ENCODE measurements at regions not wholly inside any gene's neighbourhood (a gene's known extent, or its start where the extent isn't known, plus 50 kb on each side); places are given as distances from the start of the nearest gene placed in this dataset.
A peak's percentile ranks its signal among the peaks of the same experiment; 100 is the strongest.

- DNase-seq (ENCODE audit: low spot score): no peak
- TF ChIP-seq, protein P1, sequence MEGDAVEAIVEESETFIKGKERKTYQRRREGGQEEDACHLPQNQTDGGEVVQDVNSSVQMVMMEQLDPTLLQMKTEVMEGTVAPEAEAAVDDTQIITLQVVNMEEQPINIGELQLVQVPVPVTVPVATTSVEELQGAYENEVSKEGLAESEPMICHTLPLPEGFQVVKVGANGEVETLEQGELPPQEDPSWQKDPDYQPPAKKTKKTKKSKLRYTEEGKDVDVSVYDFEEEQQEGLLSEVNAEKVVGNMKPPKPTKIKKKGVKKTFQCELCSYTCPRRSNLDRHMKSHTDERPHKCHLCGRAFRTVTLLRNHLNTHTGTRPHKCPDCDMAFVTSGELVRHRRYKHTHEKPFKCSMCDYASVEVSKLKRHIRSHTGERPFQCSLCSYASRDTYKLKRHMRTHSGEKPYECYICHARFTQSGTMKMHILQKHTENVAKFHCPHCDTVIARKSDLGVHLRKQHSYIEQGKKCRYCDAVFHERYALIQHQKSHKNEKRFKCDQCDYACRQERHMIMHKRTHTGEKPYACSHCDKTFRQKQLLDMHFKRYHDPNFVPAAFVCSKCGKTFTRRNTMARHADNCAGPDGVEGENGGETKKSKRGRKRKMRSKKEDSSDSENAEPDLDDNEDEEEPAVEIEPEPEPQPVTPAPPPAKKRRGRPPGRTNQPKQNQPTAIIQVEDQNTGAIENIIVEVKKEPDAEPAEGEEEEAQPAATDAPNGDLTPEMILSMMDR (conservative IDR thresholded peaks at IDR 0.05; ENCODE audit: low read length): no peak
- Histone ChIP-seq H3K9me2 (ENCODE audit: insufficient read depth, low read length) (no peaks in the 10 kb centered on the region), H3K4me2 (ENCODE audit: low read length) (no peak overlapping the region), H3K4me3 (ENCODE audit: low read depth, low read length, poor library complexity, severe bottlenecking) (no peak overlapping the region), H3K9me3 (ENCODE audit: low read length) (0 out of 2 replicates have a peak, but pooled peaks cover 14% of the 10 kb centered on the region), H2AFZ (ENCODE audit: low read length) (no peak overlapping the region), H3K4me1 (ENCODE audit: insufficient read depth, low read length, poor library complexity, severe bottlenecking) (no peaks in the 10 kb centered on the region), H3K79me2 (ENCODE audit: insufficient read depth, low read depth, low read length) (no peaks in the 10 kb centered on the region), H3K27ac (ENCODE audit: low read depth, low read length, poor library complexity, severe bottlenecking) (no peak overlapping the region), H3K36me3 (ENCODE audit: insufficient read depth, low read length) (no peaks in the 10 kb centered on the region), H4K20me1 (ENCODE audit: insufficient read depth, low read length) (no peaks in the 10 kb centered on the region)
- intact Hi-C loops (cut with micrococcal nuclease; ENCODE audit: unreplicated experiment): no loop called here
- BruUV-seq (replicated peaks): no TSS peak
- CTCF ChIA-PET (ENCODE audit: unreplicated experiment): no interaction called here
- POLR2A ChIA-PET: no interaction called here
Observed at GRCh38 chr13:55500694-55501093, 1640.0 kb upstream of the PRR20A start.

DNA sequence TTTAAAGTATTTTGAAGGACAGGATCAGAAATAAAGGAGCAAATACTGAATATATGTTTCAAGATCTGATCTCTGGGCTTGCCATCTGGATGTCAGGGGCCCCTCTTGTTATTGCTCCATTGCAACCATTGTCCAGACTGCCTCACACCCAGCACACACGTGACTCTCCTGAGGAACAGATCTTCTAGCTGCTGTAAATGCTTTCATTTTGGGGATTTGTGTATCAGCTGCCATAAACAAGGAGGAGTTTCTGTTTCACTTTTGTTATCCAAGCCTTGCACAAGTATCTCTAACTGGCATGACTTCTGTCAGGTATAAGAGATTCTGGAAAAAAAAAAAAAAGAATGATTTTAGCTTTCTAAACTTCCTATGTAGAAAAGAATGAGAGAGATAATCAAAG, 1624.1 kb upstream of the PRR20A start:
- H3K4me1 ChIP-seq (ENCODE audit: insufficient read depth, low read length, poor library complexity, severe bottlenecking): no peaks in the 10 kb centered on the region
- ChIA-PET POLR2A (interaction anchor here (0.6 kb wide), 1 partner anchor 187 kb away, joined by 6 read pairs; no protein-coding TSS in a partner anchor), CTCF (ENCODE audit: unreplicated experiment) (no interaction called here)
- H3K27ac ChIP-seq (ENCODE audit: low read depth, low read length, poor library complexity, severe bottlenecking): no peak overlapping the region
- no peaks in the 10 kb centered on the region for H3K9me2 ChIP-seq (ENCODE audit: insufficient read depth, low read length)
- H4K20me1 ChIP-seq (ENCODE audit: insufficient read depth, low read length): no peaks in the 10 kb centered on the region
- no peaks in the 10 kb centered on the region for H3K79me2 ChIP-seq (ENCODE audit: insufficient read depth, low read depth, low read length)
- H3K36me3 ChIP-seq (ENCODE audit: insufficient read depth, low read length): no peaks in the 10 kb centered on the region
- H3K4me2 ChIP-seq (ENCODE audit: low read length): no peak overlapping the region
- no peak for TF ChIP-seq EZH2phosphoT487 (IDR thresholded peaks at IDR 0.05; ENCODE audit: borderline replicate concordance, low read depth, low read length)
- TF ChIP-seq, protein P1 (conservative IDR thresholded peaks at IDR 0.05; ENCODE audit: low read length): no peak
- no peak for DNase-seq (ENCODE audit: low spot score)
- no peaks in the 10 kb centered on the region for H3K9me3 ChIP-seq (ENCODE audit: low read length)
- BruUV-seq (replicated peaks): no TSS peak
- H2AFZ ChIP-seq (ENCODE audit: low read length): no peak overlapping the region
- intact Hi-C loops (cut with micrococcal nuclease; ENCODE audit: unreplicated experiment): no loop called here
- H3K4me3 ChIP-seq (ENCODE audit: low read depth, low read length, poor library complexity, severe bottlenecking): no peak overlapping the region

GRCh38 chr13:55517312-55517711, 1623.4 kb upstream of the PRR20A start:
- no TSS peak for BruUV-seq (replicated peaks)
- TF ChIP-seq EZH2phosphoT487 (IDR thresholded peaks at IDR 0.05; ENCODE audit: borderline replicate concordance, low read depth, low read length): no peak
- TF ChIP-seq, protein P1 (conservative IDR thresholded peaks at IDR 0.05; ENCODE audit: low read length): peak; percentile 57
- H3K27ac ChIP-seq (ENCODE audit: low read depth, low read length, poor library complexity, severe bottlenecking): no peak overlapping the region
- intact Hi-C loops (cut with micrococcal nuclease; ENCODE audit: unreplicated experiment): no loop called here
- H3K9me2 ChIP-seq (ENCODE audit: insufficient read depth, low read length): no peaks in the 10 kb centered on the region
- no peak overlapping the region for H2AFZ ChIP-seq (ENCODE audit: low read length)
- H4K20me1 ChIP-seq (ENCODE audit: insufficient read depth, low read length): no peaks in the 10 kb centered on the region
- no peak overlapping the region for H3K4me2 ChIP-seq (ENCODE audit: low read length)
- no peaks in the 10 kb centered on the region for H3K36me3 ChIP-seq (ENCODE audit: insufficient read depth, low read length)
- no peaks in the 10 kb centered on the region for H3K79me2 ChIP-seq (ENCODE audit: insufficient read depth, low read depth, low read length)
- ChIA-PET POLR2A (no interaction called here), CTCF (ENCODE audit: unreplicated experiment) (no interaction called here)
- no peak overlapping the region for H3K4me3 ChIP-seq (ENCODE audit: low read depth, low read length, poor library complexity, severe bottlenecking)
- no peaks in the 10 kb centered on the region for H3K9me3 ChIP-seq (ENCODE audit: low read length)
- no peaks in the 10 kb centered on the region for H3K4me1 ChIP-seq (ENCODE audit: insufficient read depth, low read length, poor library complexity, severe bottlenecking)
- no peak for DNase-seq (ENCODE audit: low spot score)
